OCI-LY1 (cell line): ENCODE measurements at regions not wholly inside any gene's neighbourhood (a gene's known extent, or its start where the extent isn't known, plus 50 kb on each side); places are given as distances from the start of the nearest gene placed in this dataset.

ENCODE experiments used
- H2AFZ ChIP-seq: fragments of 200-600 bp; sonication (generic), shearing (Covaris generic); 2 replicates; pipeline ENCODE4 v1.6.0; 2014; ENCODE audit warnings: antibody characterized with exemption, mild to moderate bottlenecking, low read length
- H3F3A ChIP-seq: fragments of 200-600 bp; sonication (generic), shearing (Covaris generic); 2 replicates; pipeline ENCODE4 v1.6.0; 2014; ENCODE audit warnings: mild to moderate bottlenecking, antibody characterized with exemption, low read length, moderate library complexity; ENCODE audit not compliant: insufficient read depth
- H3K27ac ChIP-seq: fragments of 200-600 bp; sonication (generic); 2 replicates; pipeline ENCODE4 v1.5.1; 2014; ENCODE audit warnings: low read length, mixed run types, mild to moderate bottlenecking, low read depth; ENCODE audit not compliant: poor library complexity, severe bottlenecking
- H3K27me3 ChIP-seq: fragments of 200-600 bp; sonication (generic); 2 replicates; pipeline ENCODE4 v1.6.0; 2014; ENCODE audit warnings: antibody characterized with exemption, mild to moderate bottlenecking, low read length, moderate library complexity; ENCODE audit not compliant: insufficient read depth
- H3K36me3 ChIP-seq: fragments of 200-600 bp; sonication (generic); 2 replicates; pipeline ENCODE4 v1.6.1; 2014; ENCODE audit warnings: mild to moderate bottlenecking, antibody characterized with exemption, low read length, moderate library complexity, mixed read lengths; ENCODE audit not compliant: insufficient read depth
- H3K4me1 ChIP-seq: fragments of 200-600 bp; sonication (generic); 2 replicates; pipeline ENCODE4 v1.5.1; 2014; ENCODE audit warnings: mild to moderate bottlenecking, low read length, moderate library complexity; ENCODE audit not compliant: insufficient read depth, severe bottlenecking
- H3K4me2 ChIP-seq: fragments of 200-600 bp; sonication (generic), shearing (Covaris generic); 2 replicates; pipeline ENCODE4 v1.6.1; 2014; ENCODE audit warnings: low read length
- H3K4me3 ChIP-seq: fragments of 200-600 bp; sonication (generic); 2 replicates; pipeline ENCODE4 v1.5.1; 2014; ENCODE audit warnings: low read length, low read depth, mild to moderate bottlenecking, mixed read lengths; ENCODE audit not compliant: poor library complexity, severe bottlenecking
- H3K79me2 ChIP-seq: fragments of 200-600 bp; shearing (Covaris generic); 2 replicates; pipeline ENCODE4 v1.6.1; 2016; ENCODE audit warnings: mixed run types, low read length, mixed read lengths; ENCODE audit not compliant: insufficient read depth
- H3K9ac ChIP-seq: fragments of 200-600 bp; sonication (generic), shearing (Covaris generic); 2 replicates; pipeline ENCODE4 v1.6.1; 2014; ENCODE audit warnings: mild to moderate bottlenecking, low read length, mixed read lengths
- H3K9me2 ChIP-seq: fragments of 200-600 bp; sonication (generic), shearing (Covaris generic); 2 replicates; pipeline ENCODE4 v1.6.1; 2014; ENCODE audit warnings: low read depth, mild to moderate bottlenecking, low read length, mixed read lengths
- H3K9me3 ChIP-seq: fragments of 200-600 bp; shearing (Covaris generic); 2 replicates; pipeline ENCODE4 v1.6.1; 2014; ENCODE audit warnings: low read length, mixed read lengths
- H4K20me1 ChIP-seq: fragments of 200-600 bp; sonication (generic), shearing (Covaris generic); 2 replicates; pipeline ENCODE4 v1.6.0; 2016; ENCODE audit warnings: mild to moderate bottlenecking, low read length; ENCODE audit not compliant: insufficient read depth
- EZH2 ChIP-seq: fragments of 200-600 bp; sonication (generic), shearing (Covaris generic); IDR thresholded peaks from 2 replicates; pipeline ENCODE4 v1.8.0; 2017; ENCODE audit warnings: borderline replicate concordance, mixed run types, mild to moderate bottlenecking, antibody characterized with exemption, low read length, moderate library complexity, mixed read lengths
- TF ChIP-seq, protein P1 (sequence below): fragments of 200-600 bp; sonication (generic), shearing (Covaris generic); IDR thresholded peaks from 2 replicates; pipeline ENCODE4 v1.5.1; 2017; ENCODE audit warnings: mild to moderate bottlenecking, antibody characterized with exemption, low read length, moderate library complexity, mixed read lengths

DNA sequence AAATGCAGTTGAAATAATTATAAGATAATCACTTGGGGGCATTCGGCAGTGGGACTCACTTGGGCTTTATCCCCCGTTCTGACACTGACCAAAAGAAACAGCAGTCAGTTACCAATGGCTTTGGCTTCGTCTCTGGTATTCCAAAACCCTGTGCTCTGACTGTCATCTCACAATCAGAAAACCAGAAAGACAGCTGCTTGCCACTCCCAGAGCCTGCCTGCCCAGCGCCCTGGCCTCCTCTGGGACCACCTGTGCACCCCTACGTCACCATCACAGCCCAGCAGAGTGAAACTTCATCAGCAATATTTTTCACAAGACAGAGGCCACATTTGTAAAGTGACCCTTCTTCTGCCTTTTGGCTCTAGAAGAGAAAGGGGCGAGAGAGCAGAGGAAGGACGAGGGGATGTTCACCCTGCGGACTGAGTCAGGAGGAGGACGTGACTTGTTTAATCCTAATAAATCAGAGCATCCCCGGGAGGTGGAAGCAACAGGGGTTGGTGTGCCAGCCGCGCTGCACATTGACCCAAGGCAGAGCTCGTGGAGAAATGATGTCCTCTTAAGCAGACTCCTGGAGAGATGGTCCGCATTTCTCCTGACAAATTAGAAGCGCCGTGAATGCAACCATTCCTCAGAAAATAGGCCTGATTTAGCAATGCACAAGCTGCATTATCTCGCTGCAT, 397.8 kb upstream of the ZNF507 start:
- no peaks in the 10 kb centered on the region for H4K20me1 ChIP-seq
- no peak overlapping the region for H3K27ac ChIP-seq
- H3K4me2 ChIP-seq = no peak overlapping the region
- no peaks in the 10 kb centered on the region for H3K27me3 ChIP-seq
- H3K4me3 ChIP-seq = no peak overlapping the region
- H3K36me3 ChIP-seq = no peaks in the 10 kb centered on the region
- no peaks in the 10 kb centered on the region for H3K9me3 ChIP-seq
- H3K9ac ChIP-seq = no peak overlapping the region
- H3K4me1 ChIP-seq = no peaks in the 10 kb centered on the region
- no peaks in the 10 kb centered on the region for H3K79me2 ChIP-seq
- no peaks in the 10 kb centered on the region for H3F3A ChIP-seq
- TF ChIP-seq, protein P1, sequence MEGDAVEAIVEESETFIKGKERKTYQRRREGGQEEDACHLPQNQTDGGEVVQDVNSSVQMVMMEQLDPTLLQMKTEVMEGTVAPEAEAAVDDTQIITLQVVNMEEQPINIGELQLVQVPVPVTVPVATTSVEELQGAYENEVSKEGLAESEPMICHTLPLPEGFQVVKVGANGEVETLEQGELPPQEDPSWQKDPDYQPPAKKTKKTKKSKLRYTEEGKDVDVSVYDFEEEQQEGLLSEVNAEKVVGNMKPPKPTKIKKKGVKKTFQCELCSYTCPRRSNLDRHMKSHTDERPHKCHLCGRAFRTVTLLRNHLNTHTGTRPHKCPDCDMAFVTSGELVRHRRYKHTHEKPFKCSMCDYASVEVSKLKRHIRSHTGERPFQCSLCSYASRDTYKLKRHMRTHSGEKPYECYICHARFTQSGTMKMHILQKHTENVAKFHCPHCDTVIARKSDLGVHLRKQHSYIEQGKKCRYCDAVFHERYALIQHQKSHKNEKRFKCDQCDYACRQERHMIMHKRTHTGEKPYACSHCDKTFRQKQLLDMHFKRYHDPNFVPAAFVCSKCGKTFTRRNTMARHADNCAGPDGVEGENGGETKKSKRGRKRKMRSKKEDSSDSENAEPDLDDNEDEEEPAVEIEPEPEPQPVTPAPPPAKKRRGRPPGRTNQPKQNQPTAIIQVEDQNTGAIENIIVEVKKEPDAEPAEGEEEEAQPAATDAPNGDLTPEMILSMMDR = no peak
- TF ChIP-seq EZH2 = no peak
- H3K9me2 ChIP-seq = no peaks in the 10 kb centered on the region
- H2AFZ ChIP-seq = no peak overlapping the region

- Histone ChIP-seq H3K79me2 (no peaks in the 10 kb centered on the region), H3K27me3 (no peaks in the 10 kb centered on the region), H3K4me1 (no peaks in the 10 kb centered on the region), H3K9ac (no peak overlapping the region), H3F3A (no peaks in the 10 kb centered on the region), H3K4me3 (no peak overlapping the region), H3K9me3 (no peaks in the 10 kb centered on the region), H3K27ac (no peak overlapping the region), H2AFZ (no peak overlapping the region), H3K4me2 (no peak overlapping the region), H3K36me3 (no peaks in the 10 kb centered on the region), H4K20me1 (no peaks in the 10 kb centered on the region), H3K9me2 (no peaks in the 10 kb centered on the region)
- TF ChIP-seq EZH2 = no peak
- TF ChIP-seq, protein P1 = no peak
Observed at GRCh38 chr19:31952693-31953092, 392.7 kb upstream of the ZNF507 start.

GRCh38 chr19:31955061-31955460, 390.3 kb upstream of the ZNF507 start:
- Histone ChIP-seq H3F3A (no peaks in the 10 kb centered on the region), H3K27ac (no peak overlapping the region), H3K36me3 (no peaks in the 10 kb centered on the region), H3K4me3 (no peak overlapping the region), H3K4me1 (no peaks in the 10 kb centered on the region), H4K20me1 (no peaks in the 10 kb centered on the region), H2AFZ (no peak overlapping the region), H3K9me2 (no peaks in the 10 kb centered on the region), H3K27me3 (no peaks in the 10 kb centered on the region), H3K9me3 (no peaks in the 10 kb centered on the region), H3K79me2 (no peaks in the 10 kb centered on the region), H3K4me2 (no peak overlapping the region), H3K9ac (no peak overlapping the region)
- TF ChIP-seq EZH2 = no peak
- TF ChIP-seq, protein P1 = no peak
